ENCODE measurements at regions not wholly inside any gene's neighbourhood (a gene's known extent, or its start where the extent isn't known, plus 50 kb on each side); places are given as distances from the start of the nearest gene placed in this dataset.

DNA sequence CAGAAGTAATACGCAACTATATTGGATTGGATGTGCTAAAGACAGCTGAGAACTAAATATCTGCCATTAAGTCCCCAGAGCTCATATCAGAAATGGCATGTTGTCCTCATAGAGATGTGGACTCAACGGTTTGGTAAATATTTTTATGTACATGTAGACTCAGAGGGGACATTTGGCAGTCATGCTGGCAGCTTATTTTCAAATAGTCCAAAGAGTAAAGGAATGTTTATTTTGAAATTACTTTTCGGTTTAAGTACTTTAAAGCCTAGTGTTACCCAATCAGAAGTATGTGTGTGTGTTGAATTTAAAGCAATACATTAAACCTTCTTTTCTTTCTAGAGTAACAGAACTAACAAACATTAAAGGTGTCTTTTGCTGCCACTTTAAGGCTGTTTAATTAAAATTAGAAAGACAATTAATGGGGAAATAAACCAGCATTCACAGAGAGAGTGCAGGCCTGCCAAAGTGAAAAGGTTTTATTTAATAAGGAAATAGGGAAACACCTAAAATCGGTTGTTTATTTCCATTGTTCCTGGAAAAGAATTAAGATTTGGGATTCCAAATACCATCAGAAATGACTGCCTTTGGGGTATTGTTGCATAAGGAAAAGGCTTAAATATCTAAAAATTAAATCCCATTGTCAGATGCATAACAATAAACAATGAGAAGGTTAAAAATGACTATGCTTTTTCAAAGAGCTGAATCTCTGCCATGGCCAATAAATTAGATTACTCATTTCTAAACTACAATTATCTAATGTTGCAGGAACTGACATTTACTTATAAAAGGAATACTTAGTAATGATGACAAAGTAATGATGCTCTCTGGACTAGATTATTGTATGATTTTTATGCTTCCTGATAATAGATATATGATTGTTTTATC lies 113.4 kb upstream of the AHR start:
- no peak overlapping the region for H3T11ph ChIP-seq (ENCODE audit: low read length)
- H3K27ac ChIP-seq (ENCODE audit: insufficient read length, low read depth, low read length) = no peak overlapping the region
- peaks cover 4 to 6% of the 10 kb centered on the region in 2 experiments; a peak in 2 of 4 replicates for H3K4me1 Mint-ChIP-seq
- no peaks in the 10 kb centered on the region; the same call in 1 of the 2 replicates for H3K27me3 Mint-ChIP-seq (ENCODE audit: low read depth)
- no peaks in the 10 kb centered on the region for H3K4me1 ChIP-seq (ENCODE audit: insufficient read depth, low read length)
- TF ChIP-seq CTCF (conservative IDR thresholded peaks at IDR 0.05) = no peak
- no peak overlapping the region for H3K9ac ChIP-seq (ENCODE audit: extremely low read depth, insufficient read length, low read length)
- H3K14ac ChIP-seq (ENCODE audit: insufficient read depth, low read length) = no peak overlapping the region
- no peaks in the 10 kb centered on the region for H3K79me1 ChIP-seq (ENCODE audit: insufficient read depth, low read depth, low read length, poor library complexity, severe bottlenecking)
- H3K23ac ChIP-seq (ENCODE audit: insufficient read length, low read depth, low read length) = no peak overlapping the region
- DNase-seq = no peak
- H4K20me1 ChIP-seq (ENCODE audit: control insufficient read depth, insufficient read depth, insufficient read length) = no peaks in the 10 kb centered on the region
- no peak overlapping the region for H2BK5ac ChIP-seq (ENCODE audit: insufficient read length, low read length)
- H2BK15ac ChIP-seq (ENCODE audit: low read depth, low read length) = no peak overlapping the region
- H3K79me2 ChIP-seq (ENCODE audit: insufficient read depth, low read length) = no peaks in the 10 kb centered on the region
- no peaks in the 10 kb centered on the region for H3K9me3 Mint-ChIP-seq
- H4K5ac ChIP-seq (ENCODE audit: insufficient read length, low read depth, low read length) = no peak overlapping the region
- H2AK5ac ChIP-seq (ENCODE audit: insufficient read length, low read length) = no peak overlapping the region
- H2BK120ac ChIP-seq (ENCODE audit: low read depth, low read length, poor library complexity, severe bottlenecking) = no peak overlapping the region
- no peak overlapping the region for H4K91ac ChIP-seq (ENCODE audit: insufficient read length, low read depth, low read length)
- H2AFZ ChIP-seq (ENCODE audit: low read length) = no peak overlapping the region
- H4K8ac ChIP-seq (replicated peaks; ENCODE audit: insufficient read length, low read depth, low read length) = no peak overlapping the region
- H3K23me2 ChIP-seq (ENCODE audit: insufficient read length, low read depth, low read length, poor library complexity, severe bottlenecking) = no peaks in the 10 kb centered on the region
- no peak overlapping the region for H2BK20ac ChIP-seq (ENCODE audit: low read depth, low read length, poor library complexity, severe bottlenecking)
- H3K36me3 Mint-ChIP-seq (ENCODE audit: insufficient read depth in 1 of 3, low read depth in 3 of 3) = no peaks in the 10 kb centered on the region
- H3K4me2 ChIP-seq (ENCODE audit: insufficient read depth, insufficient read length, low read length) = no peak overlapping the region
- H3K18ac ChIP-seq (ENCODE audit: insufficient read length, low read depth, low read length) = no peak overlapping the region
- H3K4me3 Mint-ChIP-seq = no peak overlapping the region
- no peak overlapping the region for H3K56ac ChIP-seq (ENCODE audit: insufficient read length, low read depth, low read length)
- H3K27me3 ChIP-seq (ENCODE audit: insufficient read depth, low read length) = no peaks in the 10 kb centered on the region
- H2BK12ac ChIP-seq (ENCODE audit: insufficient read length, low read depth, low read length) = no peak overlapping the region
- no CpG with 5 or more reads among the region's 4 CpGs for WGBS (ENCODE audit: extremely low coverage, insufficient read length, low lambda C conversion rate)
- H3K9me3 ChIP-seq (ENCODE audit: control insufficient read depth, low read depth, low read length) = no peaks in the 10 kb centered on the region
- no peak overlapping the region for H3K27ac Mint-ChIP-seq
- no peak overlapping the region for H3K4ac ChIP-seq (ENCODE audit: low read depth, low read length)
